Cardiac muscle cell (in vitro differentiated cells and primary cell): ENCODE measurements at regions not wholly inside any gene's neighbourhood (a gene's known extent, or its start where the extent isn't known, plus 50 kb on each side); places are given as distances from the start of the nearest gene placed in this dataset.

Source experiments
- DNase-seq, 2 donors: peaks; one replicate each; pipeline versions ENCODE4 v3.0.0 to v3.0.0-alpha.2; 2010 to 2017; ENCODE audit warnings: low read depth in 1 of 2, low spot score in 1 of 2
- H3K27ac ChIP-seq: fragments of 200-600 bp; sonication (generic); 2 replicates; pipeline ENCODE4 v1.5.1; 2016
- H3K27me3 ChIP-seq: fragments of 200-600 bp; sonication (generic); 2 replicates; pipeline ENCODE4 v1.6.0; 2016; ENCODE audit warnings: control low read depth
- H3K36me3 ChIP-seq: fragments of 200-600 bp; sonication (generic); 2 replicates; pipeline ENCODE4 v1.5.1; 2016; ENCODE audit warnings: control low read depth
- H3K4me1 ChIP-seq: fragments of 200-600 bp; sonication (generic); 2 replicates; pipeline ENCODE4 v1.8.1; 2017; ENCODE audit warnings: low read depth, mild to moderate bottlenecking, mixed run types
- H3K4me3 ChIP-seq: fragments of 200-600 bp; sonication (generic); 2 replicates; pipeline ENCODE4 v1.5.1; 2016; ENCODE audit warnings: mild to moderate bottlenecking
- H3K9me3 ChIP-seq: fragments of 200-600 bp; sonication (generic); 2 replicates; pipeline ENCODE4 v1.5.1; 2017; ENCODE audit warnings: low read depth, mild to moderate bottlenecking, control low read depth
- TF ChIP-seq, protein P1 (sequence below): IDR thresholded peaks from 2 replicates; pipeline ENCODE4 v1.5.1; 2012; ENCODE audit warnings: low read depth, mild to moderate bottlenecking, low read length

DNA sequence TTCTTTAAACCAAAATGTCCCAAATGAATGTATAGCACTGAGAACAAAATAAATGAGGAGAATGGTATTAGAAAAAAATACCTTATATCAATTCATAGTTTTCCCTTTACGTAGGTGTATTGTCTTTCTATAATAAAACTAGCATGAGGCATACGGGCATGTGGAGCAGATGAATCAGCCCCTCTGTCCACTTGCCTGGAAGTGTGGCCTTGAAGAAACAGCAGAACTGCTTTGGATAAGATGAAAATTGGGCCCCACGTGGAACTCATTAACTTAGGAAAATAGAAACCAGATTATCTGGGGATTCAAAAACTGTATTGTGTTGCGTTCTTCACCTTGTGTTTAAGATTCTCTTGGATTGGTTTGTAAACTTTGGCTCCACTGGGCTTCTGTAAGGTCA lies 356.8 kb upstream of the B3GALT2 start:
- peaks cover 25% of the 10 kb centered on the region for H3K4me1 ChIP-seq
- DNase-seq, result no peak
- H3K4me3 ChIP-seq, result no peak overlapping the region
- no peaks in the 10 kb centered on the region for H3K9me3 ChIP-seq
- TF ChIP-seq, protein P1, sequence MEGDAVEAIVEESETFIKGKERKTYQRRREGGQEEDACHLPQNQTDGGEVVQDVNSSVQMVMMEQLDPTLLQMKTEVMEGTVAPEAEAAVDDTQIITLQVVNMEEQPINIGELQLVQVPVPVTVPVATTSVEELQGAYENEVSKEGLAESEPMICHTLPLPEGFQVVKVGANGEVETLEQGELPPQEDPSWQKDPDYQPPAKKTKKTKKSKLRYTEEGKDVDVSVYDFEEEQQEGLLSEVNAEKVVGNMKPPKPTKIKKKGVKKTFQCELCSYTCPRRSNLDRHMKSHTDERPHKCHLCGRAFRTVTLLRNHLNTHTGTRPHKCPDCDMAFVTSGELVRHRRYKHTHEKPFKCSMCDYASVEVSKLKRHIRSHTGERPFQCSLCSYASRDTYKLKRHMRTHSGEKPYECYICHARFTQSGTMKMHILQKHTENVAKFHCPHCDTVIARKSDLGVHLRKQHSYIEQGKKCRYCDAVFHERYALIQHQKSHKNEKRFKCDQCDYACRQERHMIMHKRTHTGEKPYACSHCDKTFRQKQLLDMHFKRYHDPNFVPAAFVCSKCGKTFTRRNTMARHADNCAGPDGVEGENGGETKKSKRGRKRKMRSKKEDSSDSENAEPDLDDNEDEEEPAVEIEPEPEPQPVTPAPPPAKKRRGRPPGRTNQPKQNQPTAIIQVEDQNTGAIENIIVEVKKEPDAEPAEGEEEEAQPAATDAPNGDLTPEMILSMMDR, result no peak
- H3K27ac ChIP-seq, result no peak overlapping the region
- no peaks in the 10 kb centered on the region for H3K36me3 ChIP-seq
- no peaks in the 10 kb centered on the region for H3K27me3 ChIP-seq

DNA sequence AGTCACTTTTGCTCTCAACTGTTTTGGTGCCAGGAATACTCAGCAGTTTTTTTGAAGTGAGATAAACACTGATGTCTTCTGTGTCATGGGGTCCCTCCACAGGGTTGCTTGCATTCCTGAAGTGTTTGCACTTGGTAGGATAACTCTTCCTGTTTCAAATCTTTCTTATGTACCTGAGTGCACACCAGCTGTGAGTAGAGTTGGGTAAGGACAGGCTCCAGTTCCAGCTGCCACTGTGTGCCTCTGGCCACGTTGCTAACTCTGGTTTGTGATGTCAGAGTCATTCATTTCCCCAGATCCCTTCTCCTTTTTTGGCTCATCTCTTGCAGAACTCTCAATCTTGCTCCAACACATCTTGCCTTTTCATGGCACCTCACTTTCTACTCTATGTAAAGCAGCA lies 356.3 kb upstream of the B3GALT2 start:
- H3K27me3 ChIP-seq, result no peaks in the 10 kb centered on the region
- H3K27ac ChIP-seq, result peak overlapping the region; percentile 4
- H3K36me3 ChIP-seq, result no peaks in the 10 kb centered on the region
- H3K9me3 ChIP-seq, result no peaks in the 10 kb centered on the region
- no peak overlapping the region for H3K4me3 ChIP-seq
- peaks cover 25% of the 10 kb centered on the region for H3K4me1 ChIP-seq
- peak in 1 of 2 donors; percentile 28 for DNase-seq
- TF ChIP-seq, protein P1, result no peak

DNA sequence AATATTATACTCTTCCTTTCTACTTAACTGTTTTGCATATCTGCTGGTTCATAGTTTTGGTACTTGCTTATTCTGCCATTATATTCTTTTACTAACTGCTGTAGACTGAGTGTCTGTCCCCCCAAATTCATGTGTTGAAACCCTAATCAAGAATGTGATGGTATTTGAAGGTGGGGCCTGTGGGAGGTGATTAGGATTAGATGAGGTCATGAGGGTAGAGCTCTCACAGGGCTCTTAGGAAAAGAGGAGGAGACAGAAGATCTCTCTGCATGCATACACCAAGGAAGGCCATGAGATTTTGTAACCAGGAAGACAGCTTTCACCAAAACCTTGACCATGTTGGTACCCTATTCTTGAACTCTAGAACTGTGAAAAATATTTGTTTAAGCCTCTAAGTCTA lies 354.1 kb upstream of the B3GALT2 start:
- Histone ChIP-seq H3K27ac (no peak overlapping the region), H3K36me3 (no peaks in the 10 kb centered on the region), H3K27me3 (no peaks in the 10 kb centered on the region), H3K4me1 (peaks cover 30% of the 10 kb centered on the region), H3K9me3 (no peaks in the 10 kb centered on the region), H3K4me3 (no peak overlapping the region)
- TF ChIP-seq, protein P1, result no peak
- no peak for DNase-seq

DNA sequence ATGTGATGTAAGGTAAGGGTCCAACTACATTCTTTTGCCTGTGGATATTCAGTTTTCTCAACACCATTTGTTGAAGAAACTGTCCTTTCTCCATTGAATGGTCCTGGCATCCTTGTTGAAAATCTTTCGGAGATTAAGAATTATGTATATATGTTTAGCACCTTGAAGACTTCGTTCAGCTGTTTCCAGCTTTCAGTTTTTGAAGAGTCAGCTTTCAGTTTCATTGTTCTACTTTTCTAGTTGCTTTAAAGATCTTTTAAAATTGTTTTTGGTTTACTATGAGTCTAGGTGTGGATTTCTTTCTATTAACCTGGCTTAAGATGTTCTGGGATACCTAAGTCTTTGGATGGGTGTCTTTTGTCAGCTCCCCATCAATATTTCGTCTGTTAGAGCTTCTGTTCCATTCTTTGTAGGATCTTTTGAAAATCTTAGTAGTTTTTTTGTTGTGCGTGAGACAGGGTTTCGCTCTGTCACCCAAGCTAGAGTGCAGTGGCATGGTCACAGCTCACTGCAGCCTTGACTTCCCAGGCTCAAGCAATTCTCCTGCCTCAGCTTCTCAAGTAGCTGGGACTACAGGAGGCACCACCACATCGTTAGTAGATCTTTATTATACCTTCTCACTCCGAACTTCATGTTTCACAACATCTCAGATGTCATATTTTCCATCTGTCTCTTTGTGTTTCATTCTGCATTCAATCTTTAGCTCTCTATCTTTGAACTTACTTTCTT lies 353.5 kb upstream of the B3GALT2 start:
- no peak overlapping the region for H3K27ac ChIP-seq
- TF ChIP-seq, protein P1, result no peak
- no peaks in the 10 kb centered on the region for H3K27me3 ChIP-seq
- no peaks in the 10 kb centered on the region for H3K36me3 ChIP-seq
- no peak for DNase-seq
- no peaks in the 10 kb centered on the region for H3K9me3 ChIP-seq
- no peak overlapping the region for H3K4me3 ChIP-seq
- peaks cover 30% of the 10 kb centered on the region for H3K4me1 ChIP-seq

DNA sequence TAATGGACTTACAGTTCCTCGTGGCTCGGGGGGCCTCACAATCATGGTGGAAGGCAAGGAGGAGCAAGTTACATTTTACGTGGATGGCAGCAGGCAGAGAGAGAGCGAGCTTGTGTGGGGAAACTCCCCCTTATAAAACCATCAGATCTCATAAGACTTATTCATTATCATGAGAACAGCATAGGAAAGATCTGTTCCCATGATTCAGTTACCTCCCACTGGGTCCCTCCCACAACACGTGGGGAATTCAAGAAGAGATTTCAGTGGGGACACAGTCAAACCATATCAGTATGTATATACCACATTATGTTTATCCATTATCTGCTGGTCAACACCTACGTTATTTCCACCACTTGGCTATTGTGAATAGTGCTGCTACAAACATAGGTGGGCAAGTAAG lies 352.3 kb upstream of the B3GALT2 start:
- Histone ChIP-seq H3K4me1 (peaks cover 30% of the 10 kb centered on the region), H3K4me3 (no peak overlapping the region), H3K9me3 (no peaks in the 10 kb centered on the region), H3K27me3 (no peaks in the 10 kb centered on the region), H3K36me3 (no peaks in the 10 kb centered on the region), H3K27ac (no peak overlapping the region)
- no peak for DNase-seq
- TF ChIP-seq, protein P1, result no peak

DNA sequence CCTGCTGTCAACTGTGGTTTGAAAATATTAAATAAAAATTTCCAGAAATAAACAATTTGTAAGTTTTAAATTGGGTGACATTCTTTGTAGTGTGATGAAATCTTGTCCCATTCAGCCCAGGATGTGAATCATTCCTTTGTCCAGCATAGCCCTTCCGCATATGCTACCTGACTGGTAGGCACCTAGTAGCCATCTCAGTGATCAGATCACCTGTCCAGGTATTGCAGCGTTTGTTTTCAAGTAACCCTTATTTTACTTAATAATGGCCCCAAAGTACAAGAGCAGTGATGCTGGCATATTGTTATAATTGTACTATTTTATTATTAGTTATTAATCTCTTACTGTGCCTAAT lies 351.6 kb upstream of the B3GALT2 start:
- H3K27me3 ChIP-seq, result no peaks in the 10 kb centered on the region
- no peak for DNase-seq
- H3K4me3 ChIP-seq, result no peak overlapping the region
- no peaks in the 10 kb centered on the region for H3K9me3 ChIP-seq
- TF ChIP-seq, protein P1, result no peak
- H3K4me1 ChIP-seq, result peaks cover 25% of the 10 kb centered on the region
- H3K27ac ChIP-seq, result no peak overlapping the region
- H3K36me3 ChIP-seq, result no peaks in the 10 kb centered on the region
